Upper lobe of left lung (tissue), 4 donors: ENCODE measurements at regions not wholly inside any gene's neighbourhood (a gene's known extent, or its start where the extent isn't known, plus 50 kb on each side); places are given as distances from the start of the nearest gene placed in this dataset.

Experiments used
- EP300 ChIP-seq, 4 donors: sonication (generic); formaldehyde crosslinking; IDR thresholded peaks; one replicate each; pipeline ENCODE4 v1.5.1; 2017; ENCODE audit warnings: antibody characterized with exemption in 4 of 4, control low read depth in 2 of 4
- POLR2AphosphoS5 ChIP-seq, 2 donors: sonication (generic); formaldehyde crosslinking; IDR thresholded peaks; one replicate each; pipeline ENCODE4 v1.5.1; 2017; ENCODE audit warnings: antibody characterized with exemption in 2 of 2

DNA sequence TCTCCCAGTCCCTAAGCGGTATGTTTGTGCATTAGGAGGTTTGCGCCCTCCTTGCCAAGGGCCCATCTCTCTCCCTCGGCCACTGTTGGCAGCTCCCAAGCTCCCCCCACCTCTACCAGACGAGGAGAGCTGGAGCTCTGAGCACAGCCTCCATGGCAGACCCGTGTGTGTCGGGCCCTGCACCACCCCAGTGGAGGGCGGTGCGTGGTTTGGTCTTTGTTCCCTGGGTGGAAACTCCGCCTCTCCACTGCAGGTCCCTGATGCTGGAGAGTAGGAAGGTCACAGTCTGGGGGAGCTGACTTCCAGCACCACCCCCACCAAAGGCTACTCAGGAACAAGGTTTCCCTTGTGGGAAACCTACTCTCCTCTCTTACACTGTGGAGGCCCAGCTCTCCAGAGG, 162.6 kb upstream of the FHL2 start:
- TF ChIP-seq POLR2AphosphoS5 (IDR thresholded peaks at IDR 0.05) (no peak), EP300 (IDR thresholded peaks at IDR 0.05) (no peak)
